Liver (tissue), 8 donors: ENCODE measurements at regions not wholly inside any gene's neighbourhood (a gene's known extent, or its start where the extent isn't known, plus 50 kb on each side); places are given as distances from the start of the nearest gene placed in this dataset.

Experiments used
- DNase-seq: peaks from one replicate; pipeline ENCODE4 v3.0.0-alpha.2; 2017; ENCODE audit warnings: low spot score
- H3K27ac ChIP-seq, 2 donors: one replicate each; pipeline ENCODE4 v1.7.0; 2013; ENCODE audit warnings: inconsistent platforms in 2 of 2, low read length in 2 of 2, control low read depth in 1 of 2, low read depth in 1 of 2, mild to moderate bottlenecking in 1 of 2
- H3K27me3 ChIP-seq, 4 donors: one replicate each; pipeline versions ENCODE4 v1.6.1 to v1.7.0; 2013; ENCODE audit warnings: low read length in 3 of 4, inconsistent platforms in 1 of 4, mild to moderate bottlenecking in 1 of 4, moderate library complexity in 1 of 4; ENCODE audit not compliant: control insufficient read depth in 4 of 4, insufficient read depth in 4 of 4
- H3K36me3 ChIP-seq, 4 donors: one replicate each; pipeline versions ENCODE4 v1.6.1 to v1.7.0; 2013; ENCODE audit warnings: low read length in 3 of 4, mild to moderate bottlenecking in 3 of 4, low read depth in 1 of 4, moderate library complexity in 1 of 4; ENCODE audit not compliant: control insufficient read depth in 4 of 4, insufficient read depth in 3 of 4
- H3K4me1 ChIP-seq, 4 donors: one replicate each; pipeline versions ENCODE4 v1.6.1 to v1.7.0; 2013; ENCODE audit warnings: low read length in 3 of 4, mild to moderate bottlenecking in 3 of 4, moderate library complexity in 1 of 4; ENCODE audit not compliant: control insufficient read depth in 4 of 4, insufficient read depth in 4 of 4
- H3K4me3 ChIP-seq, 3 donors: one replicate each; pipeline versions ENCODE4 v1.6.1 to v1.7.0; 2013; ENCODE audit warnings: low read length in 3 of 3, control low read depth in 1 of 3, low read depth in 1 of 3, mild to moderate bottlenecking in 1 of 3
- H3K9ac ChIP-seq, 2 donors: one replicate each; pipeline ENCODE4 v1.7.0; 2013; ENCODE audit warnings: low read length in 2 of 2, mild to moderate bottlenecking in 2 of 2, moderate library complexity in 2 of 2, control low read depth in 1 of 2, low read depth in 1 of 2
- H3K9me3 ChIP-seq, 4 donors: one replicate each; pipeline versions ENCODE4 v1.6.1 to v1.7.0; 2013; ENCODE audit warnings: low read length in 3 of 4; ENCODE audit not compliant: control insufficient read depth in 4 of 4
- EGR1 ChIP-seq, 2 donors: IDR thresholded peaks; 2 replicates each; pipeline ENCODE4 v1.6.1; 2016 to 2018; ENCODE audit warnings: antibody characterized with exemption in 2 of 2, low read depth in 2 of 2
- FOXA1 ChIP-seq: IDR thresholded peaks from 2 replicates; pipeline ENCODE4 v1.6.1; 2016; ENCODE audit warnings: antibody characterized with exemption
- FOXA2 ChIP-seq: IDR thresholded peaks from 2 replicates; pipeline ENCODE4 v1.6.1; 2016; ENCODE audit warnings: antibody characterized with exemption
- GABPA ChIP-seq, 2 donors: IDR thresholded peaks in 1 of 2; conservative IDR thresholded peaks in 1 of 2; 2 replicates each; pipeline ENCODE4 v1.6.1; 2016; ENCODE audit warnings: antibody characterized with exemption in 2 of 2, mild to moderate bottlenecking in 1 of 2, moderate library complexity in 1 of 2
- HNF4G ChIP-seq: IDR thresholded peaks from 2 replicates; pipeline ENCODE4 v1.6.1; 2016; ENCODE audit warnings: antibody characterized with exemption
- NR2F2 ChIP-seq: IDR thresholded peaks from 2 replicates; pipeline ENCODE4 v1.6.1; 2016; ENCODE audit warnings: antibody characterized with exemption
- RAD21 ChIP-seq, 2 donors: IDR thresholded peaks; 2 replicates each; pipeline ENCODE4 v1.6.1; 2016; ENCODE audit warnings: antibody characterized with exemption in 2 of 2, mild to moderate bottlenecking in 2 of 2
- RXRA ChIP-seq, 2 donors: IDR thresholded peaks; 2 replicates each; pipeline ENCODE4 v1.6.1; 2017 to 2018; ENCODE audit warnings: antibody characterized with exemption in 2 of 2, mild to moderate bottlenecking in 1 of 2
- TAF1 ChIP-seq: conservative IDR thresholded peaks from 2 replicates; pipeline ENCODE4 v1.6.1; 2016; ENCODE audit warnings: antibody characterized with exemption, mild to moderate bottlenecking
- YY1 ChIP-seq: IDR thresholded peaks from 2 replicates; pipeline ENCODE4 v1.6.1; 2016; ENCODE audit warnings: antibody characterized with exemption, mild to moderate bottlenecking
- WGBS: extraction: QIAGEN DNeasy Blood & Tissue Kit; methylation state at CpG from one replicate; pipeline ENCODE4 v1.1.7; 2013; 5-methylcytosine and 5-hydroxymethylcytosine counted together
- TF ChIP-seq, protein P1 (sequence below): fragments of 150-350 bp; IDR thresholded peaks from 2 replicates; pipeline ENCODE4 v1.5.1; 2017; ENCODE audit warnings: improper control_type of control experiment, low read depth, low read length; ENCODE audit not compliant: missing input control
- TF ChIP-seq, protein P2 (sequence below): IDR thresholded peaks from 2 replicates; pipeline ENCODE4 v1.6.1; 2016; ENCODE audit warnings: antibody characterized with exemption
- TF ChIP-seq, protein P3 (sequence below): IDR thresholded peaks from 2 replicates; pipeline ENCODE4 v1.6.1; 2016; ENCODE audit warnings: antibody characterized with exemption, mild to moderate bottlenecking
- TF ChIP-seq, protein P4 (sequence below): IDR thresholded peaks from 2 replicates; pipeline ENCODE4 v1.6.1; 2016; ENCODE audit warnings: antibody characterized with exemption
- donor health status: healthy.
- donor health status: healthy.
- donor health status: healthy.
- donor health status: healthy.
- donor health status: healthy.

DNA sequence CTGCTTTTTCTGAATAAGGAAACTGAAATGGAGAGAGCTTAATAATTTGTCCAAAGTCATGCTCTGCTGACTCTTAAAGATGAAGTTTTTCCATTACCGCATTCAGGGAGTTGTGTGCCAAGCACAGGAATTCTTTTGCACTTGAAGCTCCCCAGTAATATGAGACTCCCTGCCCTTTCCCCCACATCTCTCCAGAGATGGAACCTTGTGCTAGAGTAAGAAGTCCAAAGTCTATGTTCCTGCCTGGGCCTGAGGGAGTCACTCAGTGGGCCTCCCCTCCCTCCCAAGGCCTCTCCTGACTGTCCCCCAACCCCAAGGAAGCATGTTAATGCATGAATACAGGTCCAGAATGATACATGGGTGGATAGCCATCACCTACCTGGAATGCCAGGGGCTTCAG, 173.3 kb upstream of the SEMA6A start:
- TF ChIP-seq, protein P1, sequence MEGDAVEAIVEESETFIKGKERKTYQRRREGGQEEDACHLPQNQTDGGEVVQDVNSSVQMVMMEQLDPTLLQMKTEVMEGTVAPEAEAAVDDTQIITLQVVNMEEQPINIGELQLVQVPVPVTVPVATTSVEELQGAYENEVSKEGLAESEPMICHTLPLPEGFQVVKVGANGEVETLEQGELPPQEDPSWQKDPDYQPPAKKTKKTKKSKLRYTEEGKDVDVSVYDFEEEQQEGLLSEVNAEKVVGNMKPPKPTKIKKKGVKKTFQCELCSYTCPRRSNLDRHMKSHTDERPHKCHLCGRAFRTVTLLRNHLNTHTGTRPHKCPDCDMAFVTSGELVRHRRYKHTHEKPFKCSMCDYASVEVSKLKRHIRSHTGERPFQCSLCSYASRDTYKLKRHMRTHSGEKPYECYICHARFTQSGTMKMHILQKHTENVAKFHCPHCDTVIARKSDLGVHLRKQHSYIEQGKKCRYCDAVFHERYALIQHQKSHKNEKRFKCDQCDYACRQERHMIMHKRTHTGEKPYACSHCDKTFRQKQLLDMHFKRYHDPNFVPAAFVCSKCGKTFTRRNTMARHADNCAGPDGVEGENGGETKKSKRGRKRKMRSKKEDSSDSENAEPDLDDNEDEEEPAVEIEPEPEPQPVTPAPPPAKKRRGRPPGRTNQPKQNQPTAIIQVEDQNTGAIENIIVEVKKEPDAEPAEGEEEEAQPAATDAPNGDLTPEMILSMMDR = no peak
- TF ChIP-seq, protein P2, sequence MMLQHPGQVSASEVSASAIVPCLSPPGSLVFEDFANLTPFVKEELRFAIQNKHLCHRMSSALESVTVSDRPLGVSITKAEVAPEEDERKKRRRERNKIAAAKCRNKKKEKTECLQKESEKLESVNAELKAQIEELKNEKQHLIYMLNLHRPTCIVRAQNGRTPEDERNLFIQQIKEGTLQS = no peak
- TF ChIP-seq HNF4G = no peak
- TF ChIP-seq, protein P3, sequence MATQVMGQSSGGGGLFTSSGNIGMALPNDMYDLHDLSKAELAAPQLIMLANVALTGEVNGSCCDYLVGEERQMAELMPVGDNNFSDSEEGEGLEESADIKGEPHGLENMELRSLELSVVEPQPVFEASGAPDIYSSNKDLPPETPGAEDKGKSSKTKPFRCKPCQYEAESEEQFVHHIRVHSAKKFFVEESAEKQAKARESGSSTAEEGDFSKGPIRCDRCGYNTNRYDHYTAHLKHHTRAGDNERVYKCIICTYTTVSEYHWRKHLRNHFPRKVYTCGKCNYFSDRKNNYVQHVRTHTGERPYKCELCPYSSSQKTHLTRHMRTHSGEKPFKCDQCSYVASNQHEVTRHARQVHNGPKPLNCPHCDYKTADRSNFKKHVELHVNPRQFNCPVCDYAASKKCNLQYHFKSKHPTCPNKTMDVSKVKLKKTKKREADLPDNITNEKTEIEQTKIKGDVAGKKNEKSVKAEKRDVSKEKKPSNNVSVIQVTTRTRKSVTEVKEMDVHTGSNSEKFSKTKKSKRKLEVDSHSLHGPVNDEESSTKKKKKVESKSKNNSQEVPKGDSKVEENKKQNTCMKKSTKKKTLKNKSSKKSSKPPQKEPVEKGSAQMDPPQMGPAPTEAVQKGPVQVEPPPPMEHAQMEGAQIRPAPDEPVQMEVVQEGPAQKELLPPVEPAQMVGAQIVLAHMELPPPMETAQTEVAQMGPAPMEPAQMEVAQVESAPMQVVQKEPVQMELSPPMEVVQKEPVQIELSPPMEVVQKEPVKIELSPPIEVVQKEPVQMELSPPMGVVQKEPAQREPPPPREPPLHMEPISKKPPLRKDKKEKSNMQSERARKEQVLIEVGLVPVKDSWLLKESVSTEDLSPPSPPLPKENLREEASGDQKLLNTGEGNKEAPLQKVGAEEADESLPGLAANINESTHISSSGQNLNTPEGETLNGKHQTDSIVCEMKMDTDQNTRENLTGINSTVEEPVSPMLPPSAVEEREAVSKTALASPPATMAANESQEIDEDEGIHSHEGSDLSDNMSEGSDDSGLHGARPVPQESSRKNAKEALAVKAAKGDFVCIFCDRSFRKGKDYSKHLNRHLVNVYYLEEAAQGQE = no peak
- 90% methylated on average over 1 of the region's 1 CpG for WGBS
- DNase-seq = no peak
- H3K9ac ChIP-seq = no peak overlapping the region
- no peaks in the 10 kb centered on the region for H3K36me3 ChIP-seq
- H3K4me1 ChIP-seq = no peaks in the 10 kb centered on the region
- H3K9me3 ChIP-seq = no peaks in the 10 kb centered on the region
- no peak overlapping the region for H3K4me3 ChIP-seq
- no peak overlapping the region for H3K27ac ChIP-seq
- H3K27me3 ChIP-seq = no peaks in the 10 kb centered on the region

DNA sequence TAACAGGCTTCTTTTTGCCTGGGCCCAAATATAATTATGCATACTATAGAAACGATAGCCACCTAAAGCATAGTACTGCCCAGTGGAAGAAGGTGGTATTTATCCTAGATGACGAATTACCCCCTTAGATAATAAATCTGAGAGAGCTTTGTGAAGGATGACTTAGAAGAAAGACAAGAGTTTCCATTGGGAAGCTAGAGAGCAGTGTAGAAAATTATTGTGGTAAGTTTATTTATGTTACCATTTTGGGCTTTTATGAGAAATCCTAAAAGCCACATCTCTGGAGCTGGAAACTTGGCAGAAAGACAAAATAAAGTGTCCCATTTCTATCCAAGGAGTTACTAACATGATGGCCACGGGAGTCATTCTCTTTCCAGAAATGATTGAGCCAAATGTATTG, 172.0 kb upstream of the SEMA6A start:
- no peaks in the 10 kb centered on the region for H3K27me3 ChIP-seq
- no peak for TF ChIP-seq HNF4G
- TF ChIP-seq NR2F2 = no peak
- TF ChIP-seq TAF1 = no peak
- no peak for TF ChIP-seq EGR1 (IDR thresholded peaks at IDR 0.05; ENCODE audit: low read depth in 2 of 2)
- H3K36me3 ChIP-seq = no peaks in the 10 kb centered on the region
- WGBS = 77% methylated on average over 3 of the region's 3 CpGs
- no peaks in the 10 kb centered on the region for H3K4me1 ChIP-seq
- no peak overlapping the region for H3K4me3 ChIP-seq
- H3K9ac ChIP-seq = no peak overlapping the region
- no peak overlapping the region for H3K27ac ChIP-seq
- DNase-seq = no peak
- no peaks in the 10 kb centered on the region for H3K9me3 ChIP-seq

DNA sequence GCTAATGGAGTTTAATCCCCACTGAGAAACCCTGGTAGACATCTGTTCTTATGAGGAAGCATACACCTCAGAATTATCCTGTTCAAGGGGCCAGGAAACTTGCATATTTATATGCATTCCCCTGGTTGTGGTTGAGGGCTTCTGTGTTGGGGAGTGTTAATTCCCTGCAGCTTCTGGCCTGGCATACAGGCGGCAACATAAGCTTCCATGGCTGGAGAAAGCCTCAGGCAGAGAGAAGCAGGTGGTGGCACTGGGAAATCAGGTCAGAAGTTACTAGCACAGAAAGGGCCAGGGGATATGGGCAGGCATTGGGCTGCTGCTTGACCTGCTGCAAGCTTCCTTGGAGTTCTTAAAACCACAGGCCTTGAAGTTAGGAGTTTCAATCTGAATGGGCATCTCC, 166.1 kb upstream of the SEMA6A start:
- Histone ChIP-seq H3K9ac (no peak overlapping the region), H3K9me3 (no peaks in the 10 kb centered on the region), H3K4me1 (no peaks in the 10 kb centered on the region), H3K4me3 (no peak overlapping the region), H3K27me3 (peaks cover 0 to 4% (median 0%) of the 10 kb centered on the region in 4 donors), H3K27ac (no peak overlapping the region), H3K36me3 (no peaks in the 10 kb centered on the region)
- WGBS = 92% methylated on average over 1 of the region's 1 CpG
- no peak for DNase-seq
- no peak for TF ChIP-seq YY1
- no peak for TF ChIP-seq RXRA (IDR thresholded peaks at IDR 0.05)
- TF ChIP-seq EGR1 (IDR thresholded peaks at IDR 0.05; ENCODE audit: low read depth in 2 of 2) = no peak
- no peak for TF ChIP-seq FOXA1
- TF ChIP-seq, protein P1 = no peak
- TF ChIP-seq, protein P4, sequence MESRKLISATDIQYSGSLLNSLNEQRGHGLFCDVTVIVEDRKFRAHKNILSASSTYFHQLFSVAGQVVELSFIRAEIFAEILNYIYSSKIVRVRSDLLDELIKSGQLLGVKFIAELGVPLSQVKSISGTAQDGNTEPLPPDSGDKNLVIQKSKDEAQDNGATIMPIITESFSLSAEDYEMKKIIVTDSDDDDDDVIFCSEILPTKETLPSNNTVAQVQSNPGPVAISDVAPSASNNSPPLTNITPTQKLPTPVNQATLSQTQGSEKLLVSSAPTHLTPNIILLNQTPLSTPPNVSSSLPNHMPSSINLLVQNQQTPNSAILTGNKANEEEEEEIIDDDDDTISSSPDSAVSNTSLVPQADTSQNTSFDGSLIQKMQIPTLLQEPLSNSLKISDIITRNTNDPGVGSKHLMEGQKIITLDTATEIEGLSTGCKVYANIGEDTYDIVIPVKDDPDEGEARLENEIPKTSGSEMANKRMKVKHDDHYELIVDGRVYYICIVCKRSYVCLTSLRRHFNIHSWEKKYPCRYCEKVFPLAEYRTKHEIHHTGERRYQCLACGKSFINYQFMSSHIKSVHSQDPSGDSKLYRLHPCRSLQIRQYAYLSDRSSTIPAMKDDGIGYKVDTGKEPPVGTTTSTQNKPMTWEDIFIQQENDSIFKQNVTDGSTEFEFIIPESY = no peak
- no peak for TF ChIP-seq NR2F2
- no peak for TF ChIP-seq GABPA (IDR thresholded peaks at IDR 0.05 in 1 of 2, conservative IDR thresholded peaks at IDR 0.05 in 1 of 2)
- no peak for TF ChIP-seq RAD21 (IDR thresholded peaks at IDR 0.05)
- TF ChIP-seq, protein P3 = no peak
- TF ChIP-seq FOXA2 = no peak
